Upper lobe of left lung (tissue), 4 donors: ENCODE measurements at regions not wholly inside any gene's neighbourhood (a gene's known extent, or its start where the extent isn't known, plus 50 kb on each side); places are given as distances from the start of the nearest gene placed in this dataset.

Experiments
- EP300 ChIP-seq, 4 donors: sonication (generic); formaldehyde crosslinking; IDR thresholded peaks; one replicate each; pipeline ENCODE4 v1.5.1; 2017; ENCODE audit warnings: antibody characterized with exemption in 4 of 4, control low read depth in 2 of 4
- POLR2A ChIP-seq, 4 donors: fragments of 450-650 bp; IDR thresholded peaks; one replicate each; pipeline ENCODE4 v1.5.1; 2016 to 2017; ENCODE audit warnings: antibody characterized with exemption in 4 of 4, mild to moderate bottlenecking in 2 of 4
- POLR2AphosphoS5 ChIP-seq, 2 donors: sonication (generic); formaldehyde crosslinking; IDR thresholded peaks; one replicate each; pipeline ENCODE4 v1.5.1; 2017; ENCODE audit warnings: antibody characterized with exemption in 2 of 2
- TF ChIP-seq, protein P1 (sequence below), 6 experiments: fragments of 450-650 bp in 4 of 6; fragments of 200-600 bp in 2 of 6; sonication (generic) in 2 of 6; IDR thresholded peaks; one replicate each; pipeline ENCODE4 v1.5.1; 2016 to 2019; ENCODE audit warnings: antibody characterized with exemption in 6 of 6

DNA sequence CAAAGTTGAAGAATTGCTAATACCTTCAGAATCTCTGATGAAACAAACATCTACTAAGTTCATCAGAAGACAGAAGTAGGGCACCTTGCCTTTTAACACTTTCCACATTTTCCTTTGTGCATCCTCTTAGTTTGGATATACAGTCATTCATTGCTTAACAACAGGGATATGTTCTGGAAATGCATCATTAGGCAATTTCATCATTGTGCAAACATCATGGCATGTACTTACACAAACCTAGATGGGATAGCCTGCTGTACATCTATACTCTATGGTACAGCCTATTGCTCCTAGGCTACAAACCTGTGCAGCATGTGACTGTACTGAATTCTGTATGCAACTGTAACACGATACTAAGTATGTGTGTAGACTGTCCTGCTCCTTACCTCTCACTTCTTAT is 169.8 kb downstream of the SUCLA2 start:
- TF ChIP-seq POLR2AphosphoS5 (IDR thresholded peaks at IDR 0.05) (no peak), POLR2A (IDR thresholded peaks at IDR 0.05) (no peak), EP300 (IDR thresholded peaks at IDR 0.05) (no peak)
- TF ChIP-seq, protein P1, sequence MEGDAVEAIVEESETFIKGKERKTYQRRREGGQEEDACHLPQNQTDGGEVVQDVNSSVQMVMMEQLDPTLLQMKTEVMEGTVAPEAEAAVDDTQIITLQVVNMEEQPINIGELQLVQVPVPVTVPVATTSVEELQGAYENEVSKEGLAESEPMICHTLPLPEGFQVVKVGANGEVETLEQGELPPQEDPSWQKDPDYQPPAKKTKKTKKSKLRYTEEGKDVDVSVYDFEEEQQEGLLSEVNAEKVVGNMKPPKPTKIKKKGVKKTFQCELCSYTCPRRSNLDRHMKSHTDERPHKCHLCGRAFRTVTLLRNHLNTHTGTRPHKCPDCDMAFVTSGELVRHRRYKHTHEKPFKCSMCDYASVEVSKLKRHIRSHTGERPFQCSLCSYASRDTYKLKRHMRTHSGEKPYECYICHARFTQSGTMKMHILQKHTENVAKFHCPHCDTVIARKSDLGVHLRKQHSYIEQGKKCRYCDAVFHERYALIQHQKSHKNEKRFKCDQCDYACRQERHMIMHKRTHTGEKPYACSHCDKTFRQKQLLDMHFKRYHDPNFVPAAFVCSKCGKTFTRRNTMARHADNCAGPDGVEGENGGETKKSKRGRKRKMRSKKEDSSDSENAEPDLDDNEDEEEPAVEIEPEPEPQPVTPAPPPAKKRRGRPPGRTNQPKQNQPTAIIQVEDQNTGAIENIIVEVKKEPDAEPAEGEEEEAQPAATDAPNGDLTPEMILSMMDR (IDR thresholded peaks at IDR 0.05), result no peak
